Natural killer cell (primary cell): ENCODE measurements at regions not wholly inside any gene's neighbourhood (a gene's known extent, or its start where the extent isn't known, plus 50 kb on each side); places are given as distances from the start of the nearest gene placed in this dataset.

Source experiments
- ATAC-seq, 3 donors: fragments of 150-1000 bp in 2 of 3; fragments of 200-7000 bp in 1 of 3; cut with Tn5 transposase; 1 replicate in 1 of 3; 2 replicates in 2 of 3; pipeline ENCODE4 v1.10.0; 2021; ENCODE audit warnings: mild to moderate bottlenecking in 2 of 3, moderate library complexity in 2 of 3
- DNase-seq, 2 donors: peaks; one replicate each; pipeline versions ENCODE4 v3.0.0 to v3.0.0-alpha.2; 2013 to 2021; ENCODE audit warnings: mixed read lengths in 1 of 2
- H3K27ac ChIP-seq: one replicate; pipeline ENCODE4 v1.5.1; 2013; ENCODE audit warnings: mild to moderate bottlenecking, low read length
- H3K27me3 ChIP-seq: one replicate; pipeline ENCODE4 v1.6.1; 2013; ENCODE audit warnings: low read length; ENCODE audit not compliant: control insufficient read depth, insufficient read depth
- H3K36me3 ChIP-seq: one replicate; pipeline ENCODE4 v1.6.1; 2013; ENCODE audit warnings: low read length; ENCODE audit not compliant: control insufficient read depth, insufficient read depth
- H3K4me1 ChIP-seq: one replicate; pipeline ENCODE4 v1.6.1; 2013; ENCODE audit warnings: low read length; ENCODE audit not compliant: control insufficient read depth, insufficient read depth
- H3K4me3 ChIP-seq: one replicate; pipeline ENCODE4 v1.5.1; 2013; ENCODE audit warnings: low read length
- H3K9me3 ChIP-seq: one replicate; pipeline ENCODE4 v1.6.1; 2013; ENCODE audit warnings: low read length; ENCODE audit not compliant: control insufficient read depth, insufficient read depth
- H3K27ac Mint-ChIP-seq, 2 donors: one replicate each; pipeline ENCODE4 v1.8.0; 2022; ENCODE audit warnings: mild to moderate bottlenecking in 2 of 2, mixed read lengths in 2 of 2, moderate library complexity in 1 of 2
- H3K27me3 Mint-ChIP-seq, 2 donors: one replicate each; pipeline ENCODE4 v1.8.0; 2022; ENCODE audit warnings: low read depth in 2 of 2, mixed read lengths in 2 of 2
- H3K36me3 Mint-ChIP-seq: one replicate; pipeline ENCODE4 v1.8.0; 2022; ENCODE audit warnings: mixed read lengths
- H3K4me1 Mint-ChIP-seq, 2 donors: one replicate each; pipeline ENCODE4 v1.8.0; 2022; ENCODE audit warnings: mixed read lengths in 2 of 2
- H3K4me3 Mint-ChIP-seq: one replicate; pipeline ENCODE4 v1.8.0; 2022; ENCODE audit warnings: mild to moderate bottlenecking, moderate library complexity, mixed read lengths
- H3K9me3 Mint-ChIP-seq, 2 donors: one replicate each; pipeline ENCODE4 v1.8.0; 2022; ENCODE audit warnings: mixed read lengths in 2 of 2
- CTCF ChIP-seq: fragments of 200-600 bp; IDR thresholded peaks from one replicate; pipeline ENCODE4 v1.8.0; 2022; ENCODE audit warnings: antibody characterized with exemption
- WGBS: methylation state at CpG from one replicate; pipeline ENCODE4 v1.1.7; 2013; ENCODE audit warnings: missing lambda C conversion rate; ENCODE audit not compliant: insufficient coverage; 5-methylcytosine and 5-hydroxymethylcytosine counted together
- intact Hi-C: fragments of 100-400 bp; cut with micrococcal nuclease; formaldehyde crosslinking; loops from one replicate; pipeline ENCODE4 v1.14.2; 2022

GRCh38 chr2:200159829-200160781 is 146.4 kb upstream of the SPATS2L start:
- intact Hi-C loops, result no loop called here
- 91% methylated on average over 11 of the region's 11 CpGs for WGBS
- DNase-seq (no peak), ATAC-seq (no peak)
- no peaks in the 10 kb centered on the region for H3K27me3 Mint-ChIP-seq
- no peaks in the 10 kb centered on the region for H3K4me1 Mint-ChIP-seq
- no peaks in the 10 kb centered on the region for H3K9me3 Mint-ChIP-seq
- no peaks in the 10 kb centered on the region for H3K36me3 Mint-ChIP-seq
- Histone ChIP-seq H3K4me3 (no peak overlapping the region), H3K4me1 (no peaks in the 10 kb centered on the region), H3K9me3 (no peaks in the 10 kb centered on the region), H3K27me3 (no peaks in the 10 kb centered on the region), H3K27ac (no peak overlapping the region), H3K36me3 (no peaks in the 10 kb centered on the region)
- H3K27ac Mint-ChIP-seq, result no peak overlapping the region
- no peak overlapping the region for H3K4me3 Mint-ChIP-seq
- no peak for TF ChIP-seq CTCF

GRCh38 chr2:200161458-200161857 is 145.0 kb upstream of the SPATS2L start:
- no peak overlapping the region for H3K27ac Mint-ChIP-seq
- no peaks in the 10 kb centered on the region for H3K4me1 Mint-ChIP-seq
- WGBS, result 92% methylated on average over 3 of the region's 3 CpGs
- no peaks in the 10 kb centered on the region for H3K9me3 Mint-ChIP-seq
- intact Hi-C loops, result no loop called here
- no peak for ATAC-seq
- TF ChIP-seq CTCF, result no peak
- Histone ChIP-seq H3K27ac (no peak overlapping the region), H3K36me3 (no peaks in the 10 kb centered on the region), H3K4me1 (no peaks in the 10 kb centered on the region), H3K9me3 (no peaks in the 10 kb centered on the region), H3K27me3 (no peaks in the 10 kb centered on the region), H3K4me3 (no peak overlapping the region)
- DNase-seq, result no peak
- no peak overlapping the region for H3K4me3 Mint-ChIP-seq
- H3K27me3 Mint-ChIP-seq, result peaks cover 0 to 7% of the 10 kb centered on the region in 2 donors
- no peaks in the 10 kb centered on the region for H3K36me3 Mint-ChIP-seq

GRCh38 chr2:200165687-200166086 is 140.8 kb upstream of the SPATS2L start:
- intact Hi-C loops, result no loop called here
- 94% methylated on average over 1 of the region's 1 CpG for WGBS
- no peaks in the 10 kb centered on the region for H3K4me1 ChIP-seq
- no peak for DNase-seq
- no peak for TF ChIP-seq CTCF
- no peak for ATAC-seq
- H3K9me3 ChIP-seq, result no peaks in the 10 kb centered on the region
- H3K27ac ChIP-seq, result no peak overlapping the region
- no peaks in the 10 kb centered on the region for H3K27me3 ChIP-seq
- H3K36me3 ChIP-seq, result no peaks in the 10 kb centered on the region
- Mint-ChIP-seq H3K36me3 (no peaks in the 10 kb centered on the region), H3K27ac (no peak overlapping the region), H3K27me3 (peaks cover 0 to 18% of the 10 kb centered on the region in 2 donors), H3K9me3 (no peaks in the 10 kb centered on the region), H3K4me3 (no peak overlapping the region), H3K4me1 (no peaks in the 10 kb centered on the region)
- no peak overlapping the region for H3K4me3 ChIP-seq
